NCI-H2029 (cell line): ENCODE measurements at regions not wholly inside any gene's neighbourhood (a gene's known extent, or its start where the extent isn't known, plus 50 kb on each side); places are given as distances from the start of the nearest gene placed in this dataset.
A peak's percentile ranks its signal among the peaks of the same experiment; 100 is the strongest.

ENCODE experiments used
- DNase-seq: peaks from one replicate; lab custom pipeline; 2025; lab: John Stamatoyannopoulos, UW

- no peak for DNase-seq
Observed at GRCh38 chr15:62777671-62778070, 264.9 kb upstream of the TPM1 start.

GRCh38 chr15:62779036-62779770, 263.3 kb upstream of the TPM1 start:
- DNase-seq, result no peak

GRCh38 chr15:62779899-62780298, 262.6 kb upstream of the TPM1 start:
- DNase-seq, result no peak

- DNase-seq, result no peak
Observed at GRCh38 chr15:62781081-62781497, 261.5 kb upstream of the TPM1 start.

- DNase-seq, result peak; percentile 12
Observed at GRCh38 chr15:62782071-62782841, 260.3 kb upstream of the TPM1 start.

GRCh38 chr15:62782896-62783295, 259.7 kb upstream of the TPM1 start:
- DNase-seq, result no peak

- no peak for DNase-seq
Observed at GRCh38 chr15:62783303-62783957, 259.1 kb upstream of the TPM1 start.

GRCh38 chr15:62785881-62786828, 256.4 kb upstream of the TPM1 start:
- no peak for DNase-seq

GRCh38 chr15:62787401-62787800, 255.1 kb upstream of the TPM1 start:
- no peak for DNase-seq

- no peak for DNase-seq
Observed at GRCh38 chr15:62788224-62788623, 254.3 kb upstream of the TPM1 start.

GRCh38 chr15:62790546-62790945, 252.0 kb upstream of the TPM1 start:
- no peak for DNase-seq

- DNase-seq, result no peak
Observed at GRCh38 chr15:62791694-62792093, 250.9 kb upstream of the TPM1 start.

- no peak for DNase-seq
Observed at GRCh38 chr15:62792986-62793751, 249.4 kb upstream of the TPM1 start.

GRCh38 chr15:62793752-62794144, 248.8 kb upstream of the TPM1 start:
- DNase-seq, result no peak

- DNase-seq, result no peak
Observed at GRCh38 chr15:62795171-62795570, 247.4 kb upstream of the TPM1 start.

GRCh38 chr15:62795700-62796695, 246.5 kb upstream of the TPM1 start:
- no peak for DNase-seq

GRCh38 chr15:62797171-62797570, 245.4 kb upstream of the TPM1 start:
- DNase-seq, result no peak

- DNase-seq, result no peak
Observed at GRCh38 chr15:62798536-62798935, 244.0 kb upstream of the TPM1 start.

GRCh38 chr15:62799037-62799436, 243.5 kb upstream of the TPM1 start:
- DNase-seq, result no peak

GRCh38 chr15:62799919-62800318, 242.6 kb upstream of the TPM1 start:
- no peak for DNase-seq
